Glutamatergic neuron (in vitro differentiated cells): ENCODE measurements at regions not wholly inside any gene's neighbourhood (a gene's known extent, or its start where the extent isn't known, plus 50 kb on each side); places are given as distances from the start of the nearest gene placed in this dataset.

Experiments
- DNase-seq: peaks from one replicate; pipeline ENCODE4 v3.0.0; 2022
- H3K27ac Mint-ChIP-seq: one replicate; pipeline ENCODE4 v1.8.0; 2020; ENCODE audit warnings: mild to moderate bottlenecking, mixed read lengths, inconsistent platforms; ENCODE audit not compliant: unreplicated experiment
- H3K27me3 Mint-ChIP-seq: one replicate; pipeline ENCODE4 v1.8.0; 2020; ENCODE audit warnings: mild to moderate bottlenecking, moderate library complexity, mixed read lengths, inconsistent platforms; ENCODE audit not compliant: unreplicated experiment
- H3K36me3 Mint-ChIP-seq: one replicate; pipeline ENCODE4 v1.8.0; 2020; ENCODE audit warnings: mild to moderate bottlenecking, mixed read lengths, inconsistent platforms; ENCODE audit not compliant: unreplicated experiment
- H3K4me1 Mint-ChIP-seq: one replicate; pipeline ENCODE4 v1.8.0; 2020; ENCODE audit warnings: mild to moderate bottlenecking, low read depth, mixed read lengths, inconsistent platforms; ENCODE audit not compliant: unreplicated experiment
- H3K4me3 Mint-ChIP-seq: one replicate; pipeline ENCODE4 v1.8.0; 2020; ENCODE audit warnings: mild to moderate bottlenecking, mixed read lengths, inconsistent platforms; ENCODE audit not compliant: unreplicated experiment
- H3K9me3 Mint-ChIP-seq: one replicate; pipeline ENCODE4 v1.8.0; 2020; ENCODE audit warnings: mild to moderate bottlenecking, moderate library complexity, mixed read lengths, inconsistent platforms; ENCODE audit not compliant: unreplicated experiment
- TF ChIP-seq, protein P1 (sequence below): fragments of 200-600 bp; sonication (generic); IDR thresholded peaks from one replicate; pipeline ENCODE4 v1.5.0; 2021; ENCODE audit not compliant: partially characterized antibody, unreplicated experiment

DNA sequence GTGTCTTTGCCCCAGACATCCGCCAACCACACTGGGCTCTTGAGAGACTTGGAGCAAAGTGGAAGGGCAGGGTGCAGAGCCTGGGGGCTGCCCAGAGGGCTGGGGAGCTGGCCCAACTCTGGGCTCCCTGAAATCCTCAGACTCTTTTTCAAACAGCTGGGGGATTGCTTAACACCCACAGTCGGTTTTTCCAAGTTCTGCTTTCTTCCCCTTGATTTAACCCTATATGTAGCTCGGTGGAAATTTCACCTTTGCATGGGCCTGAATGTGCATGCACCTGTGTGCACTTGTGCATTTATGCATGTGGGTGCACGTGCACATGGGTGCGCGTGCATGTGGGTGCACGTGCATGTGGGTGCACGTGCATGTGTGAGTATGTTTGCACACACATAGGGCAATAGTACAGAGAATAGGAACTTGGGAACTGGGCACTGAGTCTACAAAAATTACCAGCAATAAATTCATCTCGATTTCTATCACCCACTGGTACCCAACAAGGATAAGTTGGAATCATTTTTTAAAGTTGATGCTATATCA lies 52.3 kb upstream of the RFLNA start:
- Mint-ChIP-seq H3K9me3 (peaks cover 4% of the 10 kb centered on the region), H3K36me3 (peaks cover 12% of the 10 kb centered on the region), H3K27ac (no peak overlapping the region), H3K4me1 (peaks cover 5% of the 10 kb centered on the region), H3K4me3 (no peak overlapping the region), H3K27me3 (peaks cover 7% of the 10 kb centered on the region)
- DNase-seq = no peak
- TF ChIP-seq, protein P1, sequence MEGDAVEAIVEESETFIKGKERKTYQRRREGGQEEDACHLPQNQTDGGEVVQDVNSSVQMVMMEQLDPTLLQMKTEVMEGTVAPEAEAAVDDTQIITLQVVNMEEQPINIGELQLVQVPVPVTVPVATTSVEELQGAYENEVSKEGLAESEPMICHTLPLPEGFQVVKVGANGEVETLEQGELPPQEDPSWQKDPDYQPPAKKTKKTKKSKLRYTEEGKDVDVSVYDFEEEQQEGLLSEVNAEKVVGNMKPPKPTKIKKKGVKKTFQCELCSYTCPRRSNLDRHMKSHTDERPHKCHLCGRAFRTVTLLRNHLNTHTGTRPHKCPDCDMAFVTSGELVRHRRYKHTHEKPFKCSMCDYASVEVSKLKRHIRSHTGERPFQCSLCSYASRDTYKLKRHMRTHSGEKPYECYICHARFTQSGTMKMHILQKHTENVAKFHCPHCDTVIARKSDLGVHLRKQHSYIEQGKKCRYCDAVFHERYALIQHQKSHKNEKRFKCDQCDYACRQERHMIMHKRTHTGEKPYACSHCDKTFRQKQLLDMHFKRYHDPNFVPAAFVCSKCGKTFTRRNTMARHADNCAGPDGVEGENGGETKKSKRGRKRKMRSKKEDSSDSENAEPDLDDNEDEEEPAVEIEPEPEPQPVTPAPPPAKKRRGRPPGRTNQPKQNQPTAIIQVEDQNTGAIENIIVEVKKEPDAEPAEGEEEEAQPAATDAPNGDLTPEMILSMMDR = no peak

DNA sequence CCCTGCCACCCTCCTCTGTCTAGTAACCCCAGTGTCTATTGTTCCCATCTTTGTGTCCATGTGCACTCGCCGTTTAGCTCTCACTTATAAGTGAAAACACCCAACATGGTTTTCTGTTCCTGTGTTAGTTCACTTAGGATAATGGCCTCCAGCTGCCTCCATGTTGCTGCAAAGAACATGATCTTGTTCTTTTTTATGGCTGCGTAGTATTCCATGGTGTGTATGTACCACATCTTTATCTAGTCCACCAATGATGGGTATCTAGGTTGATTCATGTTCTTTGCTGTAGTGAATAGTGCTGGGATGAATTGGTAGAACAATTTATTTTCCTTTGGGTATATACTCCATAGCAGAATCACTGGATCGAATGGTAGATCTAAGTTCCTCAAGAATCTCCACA lies 51.0 kb upstream of the RFLNA start:
- no peak for DNase-seq
- Mint-ChIP-seq H3K4me3 (no peak overlapping the region), H3K4me1 (peaks cover 7% of the 10 kb centered on the region), H3K36me3 (peaks cover 12% of the 10 kb centered on the region), H3K27ac (no peak overlapping the region), H3K9me3 (peaks cover 4% of the 10 kb centered on the region), H3K27me3 (peaks cover 3% of the 10 kb centered on the region)
- TF ChIP-seq, protein P1 = no peak
